Right lobe of liver (tissue), 4 donors: ENCODE measurements at regions not wholly inside any gene's neighbourhood (a gene's known extent, or its start where the extent isn't known, plus 50 kb on each side); places are given as distances from the start of the nearest gene placed in this dataset.

Experiments used
- CTCF ChIP-seq, 4 donors: fragments of 200-600 bp in 3 of 4; fragments of 450-650 bp in 1 of 4; IDR thresholded peaks; one replicate each; pipeline versions ENCODE4 v1.5.1 to v1.8.0; 2016 to 2022; ENCODE audit warnings: antibody characterized with exemption in 4 of 4, mild to moderate bottlenecking in 2 of 4
- POLR2A ChIP-seq: fragments of 450-650 bp; IDR thresholded peaks from one replicate; pipeline ENCODE4 v1.6.1; 2017; ENCODE audit warnings: antibody characterized with exemption, mild to moderate bottlenecking
- donor health status: DM: no; HTN: no; CAD: no.
- donor health status: DM: no; HTN: no; CAD: no.
- donor health status: DM: no; HTN: yes; CAD: no.

GRCh38 chr3:135440233-135440632, 525.3 kb upstream of the PPP2R3A start:
- TF ChIP-seq CTCF (IDR thresholded peaks at IDR 0.05) (no peak), POLR2A (no peak)
